ENCODE measurements at regions not wholly inside any gene's neighbourhood (a gene's known extent, or its start where the extent isn't known, plus 50 kb on each side); places are given as distances from the start of the nearest gene placed in this dataset.

GRCh38 chr21:18608226-18608625, 204.6 kb upstream of the TMPRSS15 start:
- Histone ChIP-seq H2AFZ (ENCODE audit: low read length) (no peak overlapping the region), H3K9me3 (ENCODE audit: low read length) (peaks cover 4% of the 10 kb centered on the region; the same call in 1 of the 2 replicates), H3K4me2 (ENCODE audit: low read length) (no peak overlapping the region), H4K20me1 (ENCODE audit: insufficient read depth, low read length) (no peaks in the 10 kb centered on the region), H3K9me2 (ENCODE audit: insufficient read depth, low read length) (no peaks in the 10 kb centered on the region), H3K4me1 (ENCODE audit: insufficient read depth, low read length, poor library complexity, severe bottlenecking) (no peaks in the 10 kb centered on the region), H3K27ac (ENCODE audit: low read depth, low read length, poor library complexity, severe bottlenecking) (no peak overlapping the region), H3K79me2 (ENCODE audit: insufficient read depth, low read depth, low read length) (no peaks in the 10 kb centered on the region), H3K4me3 (ENCODE audit: low read depth, low read length, poor library complexity, severe bottlenecking) (no peak overlapping the region), H3K36me3 (ENCODE audit: insufficient read depth, low read length) (no peaks in the 10 kb centered on the region)
- no peak for DNase-seq (ENCODE audit: low spot score)
- POLR2A ChIA-PET, result interaction anchor here (0.5 kb wide), 1 partner anchor 192 kb away, joined by 3 read pairs; no protein-coding TSS in a partner anchor
- CTCF ChIA-PET (ENCODE audit: unreplicated experiment), result no interaction called here
- TF ChIP-seq EZH2phosphoT487 (IDR thresholded peaks at IDR 0.05; ENCODE audit: borderline replicate concordance, low read depth, low read length) (no peak), CTCF (conservative IDR thresholded peaks at IDR 0.05; ENCODE audit: low read length) (no peak)
- intact Hi-C loops (cut with micrococcal nuclease; ENCODE audit: unreplicated experiment), result no loop called here
- BruUV-seq (replicated peaks), result no TSS peak

GRCh38 chr21:18614303-18614702, 210.7 kb upstream of the TMPRSS15 start:
- POLR2A ChIA-PET, result interaction anchor here (0.9 kb wide), 1 partner anchor 10 kb away, joined by 4 read pairs; no protein-coding TSS in a partner anchor
- DNase-seq (ENCODE audit: low spot score), result no peak
- H3K9me2 ChIP-seq (ENCODE audit: insufficient read depth, low read length), result no peaks in the 10 kb centered on the region
- no peak overlapping the region for H2AFZ ChIP-seq (ENCODE audit: low read length)
- BruUV-seq (replicated peaks), result no TSS peak
- CTCF ChIA-PET (ENCODE audit: unreplicated experiment), result no interaction called here
- no peak overlapping the region for H3K4me3 ChIP-seq (ENCODE audit: low read depth, low read length, poor library complexity, severe bottlenecking)
- no peaks in the 10 kb centered on the region for H4K20me1 ChIP-seq (ENCODE audit: insufficient read depth, low read length)
- intact Hi-C loops (cut with micrococcal nuclease; ENCODE audit: unreplicated experiment), result no loop called here
- no peak overlapping the region for H3K4me2 ChIP-seq (ENCODE audit: low read length)
- TF ChIP-seq CTCF (conservative IDR thresholded peaks at IDR 0.05; ENCODE audit: low read length), result no peak
- no peak for TF ChIP-seq EZH2phosphoT487 (IDR thresholded peaks at IDR 0.05; ENCODE audit: borderline replicate concordance, low read depth, low read length)
- H3K4me1 ChIP-seq (ENCODE audit: insufficient read depth, low read length, poor library complexity, severe bottlenecking), result no peaks in the 10 kb centered on the region
- H3K9me3 ChIP-seq (ENCODE audit: low read length), result no peaks in the 10 kb centered on the region
- H3K79me2 ChIP-seq (ENCODE audit: insufficient read depth, low read depth, low read length), result no peaks in the 10 kb centered on the region
- no peaks in the 10 kb centered on the region for H3K36me3 ChIP-seq (ENCODE audit: insufficient read depth, low read length)
- no peak overlapping the region for H3K27ac ChIP-seq (ENCODE audit: low read depth, low read length, poor library complexity, severe bottlenecking)

GRCh38 chr21:18617291-18617690, 213.7 kb upstream of the TMPRSS15 start:
- no peaks in the 10 kb centered on the region for H4K20me1 ChIP-seq (ENCODE audit: insufficient read depth, low read length)
- H3K4me3 ChIP-seq (ENCODE audit: low read depth, low read length, poor library complexity, severe bottlenecking), result no peak overlapping the region
- no peak overlapping the region for H3K4me2 ChIP-seq (ENCODE audit: low read length)
- H3K36me3 ChIP-seq (ENCODE audit: insufficient read depth, low read length), result no peaks in the 10 kb centered on the region
- no peak for DNase-seq (ENCODE audit: low spot score)
- no TSS peak for BruUV-seq (replicated peaks)
- H3K27ac ChIP-seq (ENCODE audit: low read depth, low read length, poor library complexity, severe bottlenecking), result no peak overlapping the region
- no peak overlapping the region for H2AFZ ChIP-seq (ENCODE audit: low read length)
- H3K9me3 ChIP-seq (ENCODE audit: low read length), result no peaks in the 10 kb centered on the region
- no peaks in the 10 kb centered on the region for H3K79me2 ChIP-seq (ENCODE audit: insufficient read depth, low read depth, low read length)
- TF ChIP-seq CTCF (conservative IDR thresholded peaks at IDR 0.05; ENCODE audit: low read length), result no peak
- no peak for TF ChIP-seq EZH2phosphoT487 (IDR thresholded peaks at IDR 0.05; ENCODE audit: borderline replicate concordance, low read depth, low read length)
- no peaks in the 10 kb centered on the region for H3K4me1 ChIP-seq (ENCODE audit: insufficient read depth, low read length, poor library complexity, severe bottlenecking)
- ChIA-PET POLR2A (interaction anchor here (1.0 kb wide), 2 partner anchors 13 to 76 kb away, joined by 3 to 5 read pairs; no protein-coding TSS in a partner anchor), CTCF (ENCODE audit: unreplicated experiment) (no interaction called here)
- no peaks in the 10 kb centered on the region for H3K9me2 ChIP-seq (ENCODE audit: insufficient read depth, low read length)
- intact Hi-C loops (cut with micrococcal nuclease; ENCODE audit: unreplicated experiment), result no loop called here

All from OCI-LY7 (cell line).